Neuronal stem cell (in vitro differentiated cells): ENCODE measurements at regions not wholly inside any gene's neighbourhood (a gene's known extent, or its start where the extent isn't known, plus 50 kb on each side); places are given as distances from the start of the nearest gene placed in this dataset.

ENCODE experiments used
- DNase-seq: peaks from one replicate; pipeline ENCODE4 v3.0.0-alpha.2; 2013; ENCODE audit warnings: low spot score
- H2AFZ ChIP-seq: one replicate; pipeline ENCODE4 v1.6.1; 2013; ENCODE audit warnings: mild to moderate bottlenecking, low read length, inconsistent platforms
- H2AK5ac ChIP-seq: 2 replicates; pipeline ENCODE4 v1.6.1; 2013; ENCODE audit warnings: low read depth, mild to moderate bottlenecking, inconsistent platforms, low read length, moderate library complexity, mixed read lengths
- H2BK120ac ChIP-seq: 2 replicates; pipeline ENCODE4 v1.6.1; 2013; ENCODE audit warnings: low read depth, mild to moderate bottlenecking, inconsistent platforms, low read length, moderate library complexity, mixed read lengths
- H2BK12ac ChIP-seq: one replicate; pipeline ENCODE4 v1.6.1; 2013; ENCODE audit warnings: low read length, inconsistent platforms
- H2BK15ac ChIP-seq: 2 replicates; pipeline ENCODE4 v1.6.1; 2013; ENCODE audit warnings: mild to moderate bottlenecking, low read length, inconsistent platforms, mixed read lengths
- H2BK5ac ChIP-seq: one replicate; pipeline ENCODE4 v1.6.1; 2013; ENCODE audit warnings: inconsistent platforms, mild to moderate bottlenecking, low read length, moderate library complexity
- H3K14ac ChIP-seq: one replicate; pipeline ENCODE4 v1.6.1; 2013; ENCODE audit warnings: low read length, inconsistent platforms
- H3K18ac ChIP-seq: 2 replicates; pipeline ENCODE4 v1.6.1; 2013; ENCODE audit warnings: low read length, inconsistent platforms
- H3K23ac ChIP-seq: 2 replicates; pipeline ENCODE4 v1.6.1; 2013; ENCODE audit warnings: low read depth, mild to moderate bottlenecking, mixed read lengths, low read length, inconsistent platforms; ENCODE audit not compliant: poor library complexity
- H3K27ac ChIP-seq: replicated peaks from 3 replicates; pipeline ENCODE4 v1.5.1; 2013; ENCODE audit warnings: low read length, inconsistent platforms
- H3K27me3 ChIP-seq, 3 experiments: 2 replicates each; pipeline ENCODE4 v1.6.1; 2013; ENCODE audit warnings: low read length in 3 of 3, mild to moderate bottlenecking in 2 of 3, inconsistent platforms in 1 of 3, low read depth in 1 of 3, mixed read lengths in 1 of 3, moderate library complexity in 1 of 3; ENCODE audit not compliant: control insufficient read depth in 3 of 3, insufficient read depth in 3 of 3
- H3K36me3 ChIP-seq, 2 donors: replicated peaks in 1 of 2; 2 replicates each; pipeline ENCODE4 v1.6.1; 2013; ENCODE audit warnings: low read length in 2 of 2; ENCODE audit not compliant: control insufficient read depth in 2 of 2, insufficient read depth in 2 of 2
- H3K4ac ChIP-seq: 2 replicates; pipeline ENCODE4 v1.6.1; 2013; ENCODE audit warnings: inconsistent platforms, mild to moderate bottlenecking, low read length, moderate library complexity
- H3K4me1 ChIP-seq, 2 donors: 1 replicate in 1 of 2; 2 replicates in 1 of 2; pipeline ENCODE4 v1.6.1; 2013; ENCODE audit warnings: low read length in 2 of 2, low read depth in 1 of 2; ENCODE audit not compliant: control insufficient read depth in 2 of 2, insufficient read depth in 1 of 2
- H3K4me2 ChIP-seq: one replicate; pipeline ENCODE4 v1.6.1; 2013; ENCODE audit warnings: mild to moderate bottlenecking, low read length, inconsistent platforms; ENCODE audit not compliant: insufficient read depth, poor library complexity, severe bottlenecking
- H3K4me3 ChIP-seq, 2 donors: 2 replicates each; pipeline ENCODE4 v1.5.1; 2013; ENCODE audit warnings: low read length in 2 of 2, mild to moderate bottlenecking in 2 of 2, inconsistent platforms in 1 of 2, moderate library complexity in 1 of 2
- H3K79me1 ChIP-seq: one replicate; pipeline ENCODE4 v1.6.1; 2013; ENCODE audit warnings: low read depth, mild to moderate bottlenecking, inconsistent platforms, low read length, moderate library complexity
- H3K9ac ChIP-seq: one replicate; pipeline ENCODE4 v1.6.1; 2013; ENCODE audit warnings: mild to moderate bottlenecking, low read depth, low read length, inconsistent platforms; ENCODE audit not compliant: poor library complexity
- H3K9me3 ChIP-seq, 2 donors: replicated peaks in 1 of 2; 2 replicates each; pipeline versions ENCODE3 to v1.6.1; 2013; ENCODE audit warnings: low read length in 2 of 2, mild to moderate bottlenecking in 2 of 2, inconsistent platforms in 1 of 2, low read depth in 1 of 2, mixed read lengths in 1 of 2, moderate library complexity in 1 of 2; ENCODE audit not compliant: control insufficient read depth in 2 of 2, insufficient read depth in 1 of 2
- H4K8ac ChIP-seq: one replicate; pipeline ENCODE4 v1.6.1; 2013; ENCODE audit warnings: low read depth, mild to moderate bottlenecking, inconsistent platforms, low read length, moderate library complexity
- H4K91ac ChIP-seq: one replicate; pipeline ENCODE4 v1.6.1; 2013; ENCODE audit warnings: low read length, low read depth, mild to moderate bottlenecking, inconsistent platforms; ENCODE audit not compliant: poor library complexity
- WGBS, 2 donors: extraction: QIAGEN DNeasy Blood & Tissue Kit; methylation state at CpG; one replicate each; pipeline ENCODE4 v1.1.7; 2013; ENCODE audit warnings: missing lambda C conversion rate in 2 of 2, mixed read lengths in 1 of 2; ENCODE audit not compliant: insufficient read length in 2 of 2, insufficient replicate concordance in 1 of 2; ENCODE audit errors: extremely low coverage in 2 of 2; 5-methylcytosine and 5-hydroxymethylcytosine counted together

DNA sequence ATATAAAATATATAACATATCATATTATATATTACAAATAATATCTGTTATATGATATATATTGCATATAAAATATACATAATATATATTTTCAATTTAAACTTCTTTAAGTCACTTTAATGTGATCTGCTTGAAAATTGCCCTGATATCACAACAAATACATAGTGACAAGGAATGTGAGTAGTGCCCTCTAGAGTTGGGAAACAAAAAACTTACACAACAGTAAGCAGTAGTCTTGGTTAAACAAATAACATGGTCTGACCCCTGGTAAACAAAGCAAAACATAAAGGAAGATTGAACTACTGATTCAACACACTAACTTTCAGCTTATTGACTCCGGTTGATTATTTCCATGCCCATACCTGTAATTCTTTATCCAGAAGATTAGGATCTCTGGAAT, 188.3 kb upstream of the NMUR2 start:
- no peak overlapping the region for H4K8ac ChIP-seq
- no peaks in the 10 kb centered on the region for H3K79me1 ChIP-seq
- no peak overlapping the region for H3K9ac ChIP-seq
- no peak overlapping the region for H2BK5ac ChIP-seq
- no peak overlapping the region for H2AFZ ChIP-seq
- H3K27me3 ChIP-seq: no peaks in the 10 kb centered on the region
- no peak overlapping the region for H3K4me3 ChIP-seq
- H3K9me3 ChIP-seq: no peaks in the 10 kb centered on the region
- H3K14ac ChIP-seq: no peak overlapping the region
- H3K4me2 ChIP-seq: no peak overlapping the region
- no peaks in the 10 kb centered on the region for H3K36me3 ChIP-seq
- no CpG with 5 or more reads among the region's 1 CpG for WGBS, 2 donors
- H3K4me1 ChIP-seq: peaks cover 0 to 3% of the 10 kb centered on the region in 2 donors
- H4K91ac ChIP-seq: no peak overlapping the region
- no peak overlapping the region for H2BK12ac ChIP-seq
- H2BK120ac ChIP-seq: no peak overlapping the region
- DNase-seq: no peak
- no peak overlapping the region for H3K4ac ChIP-seq
- H3K23ac ChIP-seq: no peak overlapping the region
- H2AK5ac ChIP-seq: no peak overlapping the region
- no peak overlapping the region for H3K18ac ChIP-seq
- H2BK15ac ChIP-seq: no peak overlapping the region
- no peak overlapping the region for H3K27ac ChIP-seq

GRCh38 chr5:152595405-152595804, 190.3 kb upstream of the NMUR2 start:
- no peak for DNase-seq
- no peak overlapping the region for H2BK15ac ChIP-seq
- H2AFZ ChIP-seq: peak overlapping the region; percentile 40
- H2BK120ac ChIP-seq: no peak overlapping the region
- no peak overlapping the region for H3K14ac ChIP-seq
- H3K27ac ChIP-seq: peak overlapping the region; percentile 58
- no peak overlapping the region for H2BK5ac ChIP-seq
- no peak overlapping the region for H4K91ac ChIP-seq
- no peak overlapping the region for H2BK12ac ChIP-seq
- no peaks in the 10 kb centered on the region for H3K9me3 ChIP-seq
- H3K9ac ChIP-seq: no peak overlapping the region
- H3K4me2 ChIP-seq: no peak overlapping the region
- H3K23ac ChIP-seq: no peak overlapping the region
- H2AK5ac ChIP-seq: no peak overlapping the region
- H3K4me3 ChIP-seq: no peak overlapping the region
- no peak overlapping the region for H3K4ac ChIP-seq
- peaks cover 0 to 3% of the 10 kb centered on the region in 2 donors for H3K4me1 ChIP-seq
- H3K36me3 ChIP-seq: no peaks in the 10 kb centered on the region
- no peak overlapping the region for H3K18ac ChIP-seq
- WGBS, 2 donors: no CpG with 5 or more reads among the region's 1 CpG
- no peaks in the 10 kb centered on the region for H3K79me1 ChIP-seq
- H4K8ac ChIP-seq: no peak overlapping the region
- H3K27me3 ChIP-seq: no peaks in the 10 kb centered on the region

DNA sequence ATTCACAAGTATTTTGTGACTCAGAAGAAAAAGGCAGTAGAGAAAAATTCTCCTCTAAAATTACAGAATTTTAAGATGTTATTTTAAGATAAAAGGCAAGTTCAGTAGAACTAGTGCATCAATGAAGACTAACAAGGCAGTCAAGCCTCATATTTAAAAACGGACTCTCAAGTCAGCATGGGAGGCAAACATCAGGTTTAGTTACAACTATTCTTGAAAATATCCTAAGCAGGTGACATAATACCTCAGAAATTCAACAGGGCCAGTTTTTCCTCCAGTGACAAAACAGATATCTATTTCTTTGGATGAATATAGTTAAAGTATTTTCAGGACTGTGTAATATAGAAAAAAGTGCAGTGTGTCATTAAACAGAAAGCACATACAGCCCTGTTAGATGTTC, 194.0 kb upstream of the NMUR2 start:
- H3K4me1 ChIP-seq: peaks cover 2 to 4% of the 10 kb centered on the region in 2 donors
- H3K27me3 ChIP-seq: no peaks in the 10 kb centered on the region
- no peak overlapping the region for H2AK5ac ChIP-seq
- H3K9ac ChIP-seq: no peak overlapping the region
- no peak overlapping the region for H3K4me2 ChIP-seq
- H3K14ac ChIP-seq: no peak overlapping the region
- H3K18ac ChIP-seq: no peak overlapping the region
- H2AFZ ChIP-seq: no peak overlapping the region
- no peaks in the 10 kb centered on the region for H3K9me3 ChIP-seq
- H3K23ac ChIP-seq: no peak overlapping the region
- no peak overlapping the region for H2BK5ac ChIP-seq
- H4K91ac ChIP-seq: no peak overlapping the region
- H3K27ac ChIP-seq: no peak overlapping the region
- no peaks in the 10 kb centered on the region for H3K79me1 ChIP-seq
- no CpG with 5 or more reads among the region's 1 CpG for WGBS, 2 donors
- no peak for DNase-seq
- H4K8ac ChIP-seq: no peak overlapping the region
- no peak overlapping the region for H2BK15ac ChIP-seq
- H3K4ac ChIP-seq: no peak overlapping the region
- no peaks in the 10 kb centered on the region for H3K36me3 ChIP-seq
- H2BK120ac ChIP-seq: no peak overlapping the region
- no peak overlapping the region for H3K4me3 ChIP-seq
- no peak overlapping the region for H2BK12ac ChIP-seq

DNA sequence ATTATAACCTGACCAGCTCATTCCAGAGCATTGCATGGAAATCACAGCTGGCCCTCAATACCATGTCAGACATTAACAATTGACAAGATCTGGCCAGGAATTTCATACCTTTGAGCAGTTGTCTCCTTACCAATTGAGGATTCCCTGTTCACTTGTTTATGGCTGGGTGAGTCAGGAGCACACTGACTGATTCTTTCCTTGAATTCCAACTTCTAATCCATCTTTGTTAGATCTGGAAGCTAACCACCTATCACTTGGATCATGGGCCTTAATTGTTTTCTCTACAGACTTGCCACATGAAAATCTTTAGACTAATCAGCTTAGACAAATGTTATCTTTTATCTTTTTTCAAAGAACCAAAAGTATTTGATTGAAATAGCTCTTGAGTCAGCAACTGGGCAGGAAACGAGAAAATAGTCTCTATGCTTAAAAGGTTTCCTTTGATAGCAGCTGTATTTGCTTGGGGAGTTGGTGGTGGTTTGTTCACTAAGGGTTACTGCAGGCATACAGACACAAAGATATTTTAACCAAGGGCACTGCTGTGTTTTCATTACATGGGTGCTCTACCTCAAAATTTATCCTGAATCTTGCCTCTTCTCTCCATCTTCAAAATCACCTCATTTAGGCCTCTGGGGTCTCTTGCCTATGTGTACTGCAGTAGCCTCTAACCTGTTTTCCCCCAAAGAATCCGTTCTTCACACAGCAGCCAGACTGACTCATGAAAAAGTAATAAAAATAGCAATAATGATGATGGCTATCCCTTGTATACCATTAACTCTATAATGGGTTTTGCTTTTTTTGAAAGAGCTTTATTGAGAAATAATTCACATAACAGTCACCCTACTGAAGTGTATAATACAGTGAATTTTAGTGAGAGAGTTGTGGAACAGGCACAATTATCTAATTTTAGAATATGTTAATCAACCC, 197.0 kb upstream of the NMUR2 start:
- no peaks in the 10 kb centered on the region for H3K36me3 ChIP-seq
- H3K27me3 ChIP-seq: no peaks in the 10 kb centered on the region
- H2BK120ac ChIP-seq: no peak overlapping the region
- peaks cover 1 to 5% of the 10 kb centered on the region in 2 donors for H3K4me1 ChIP-seq
- no peak overlapping the region for H2AFZ ChIP-seq
- H3K79me1 ChIP-seq: no peaks in the 10 kb centered on the region
- H3K4me2 ChIP-seq: no peak overlapping the region
- H3K9ac ChIP-seq: no peak overlapping the region
- H3K4me3 ChIP-seq: no peak overlapping the region
- no peak for DNase-seq
- no peak overlapping the region for H2BK5ac ChIP-seq
- no peaks in the 10 kb centered on the region for H3K9me3 ChIP-seq
- no peak overlapping the region for H3K18ac ChIP-seq
- no peak overlapping the region for H3K23ac ChIP-seq
- no CpG with 5 or more reads among the region's 2 CpGs for WGBS, 2 donors
- no peak overlapping the region for H3K4ac ChIP-seq
- H3K27ac ChIP-seq: peak overlapping the region; percentile 58
- H2AK5ac ChIP-seq: no peak overlapping the region
- no peak overlapping the region for H4K91ac ChIP-seq
- H2BK15ac ChIP-seq: no peak overlapping the region
- no peak overlapping the region for H3K14ac ChIP-seq
- no peak overlapping the region for H2BK12ac ChIP-seq
- no peak overlapping the region for H4K8ac ChIP-seq
